ENCODE measurements at regions not wholly inside any gene's neighbourhood (a gene's known extent, or its start where the extent isn't known, plus 50 kb on each side); places are given as distances from the start of the nearest gene placed in this dataset.
"Not testable (repeated sequence)": the region's sequence is repeated elsewhere in the genome, so short reads cannot be mapped to it uniquely, and the experiment has no call there.

DNA sequence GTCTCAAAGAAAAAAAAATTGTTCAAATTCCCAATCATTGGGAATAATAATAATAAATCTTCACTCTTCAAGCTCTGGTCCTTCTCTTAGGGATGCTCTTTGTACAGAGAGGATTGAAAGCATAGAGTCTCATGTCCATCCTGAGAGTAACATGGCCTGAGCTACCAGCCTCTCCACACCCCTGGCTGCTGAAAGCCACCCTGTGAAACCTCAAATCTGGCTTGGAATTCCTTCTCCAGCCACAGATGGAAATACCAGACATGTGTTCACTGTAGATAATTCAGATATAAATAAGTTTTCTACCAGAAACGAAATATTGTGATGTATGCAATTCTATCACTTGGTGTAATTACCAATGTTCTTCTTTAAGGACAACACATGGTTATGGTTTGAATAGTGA is 140.6 kb downstream of the ARSF start:
- no peak overlapping the region for H3K4me3 Mint-ChIP-seq
- TF ChIP-seq, protein P1, sequence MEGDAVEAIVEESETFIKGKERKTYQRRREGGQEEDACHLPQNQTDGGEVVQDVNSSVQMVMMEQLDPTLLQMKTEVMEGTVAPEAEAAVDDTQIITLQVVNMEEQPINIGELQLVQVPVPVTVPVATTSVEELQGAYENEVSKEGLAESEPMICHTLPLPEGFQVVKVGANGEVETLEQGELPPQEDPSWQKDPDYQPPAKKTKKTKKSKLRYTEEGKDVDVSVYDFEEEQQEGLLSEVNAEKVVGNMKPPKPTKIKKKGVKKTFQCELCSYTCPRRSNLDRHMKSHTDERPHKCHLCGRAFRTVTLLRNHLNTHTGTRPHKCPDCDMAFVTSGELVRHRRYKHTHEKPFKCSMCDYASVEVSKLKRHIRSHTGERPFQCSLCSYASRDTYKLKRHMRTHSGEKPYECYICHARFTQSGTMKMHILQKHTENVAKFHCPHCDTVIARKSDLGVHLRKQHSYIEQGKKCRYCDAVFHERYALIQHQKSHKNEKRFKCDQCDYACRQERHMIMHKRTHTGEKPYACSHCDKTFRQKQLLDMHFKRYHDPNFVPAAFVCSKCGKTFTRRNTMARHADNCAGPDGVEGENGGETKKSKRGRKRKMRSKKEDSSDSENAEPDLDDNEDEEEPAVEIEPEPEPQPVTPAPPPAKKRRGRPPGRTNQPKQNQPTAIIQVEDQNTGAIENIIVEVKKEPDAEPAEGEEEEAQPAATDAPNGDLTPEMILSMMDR (IDR thresholded peaks at IDR 0.05; ENCODE audit: unreplicated experiment in 3 of 3) = no peak
- no peak overlapping the region for H3K27ac Mint-ChIP-seq
- H3K27me3 Mint-ChIP-seq (ENCODE audit: low read depth) = no peaks in the 10 kb centered on the region
- H3K4me1 Mint-ChIP-seq = peaks cover 9% of the 10 kb centered on the region
- H3K9me3 Mint-ChIP-seq = no peaks in the 10 kb centered on the region
- H3K36me3 Mint-ChIP-seq (ENCODE audit: low read depth) = peaks cover 3% of the 10 kb centered on the region

DNA sequence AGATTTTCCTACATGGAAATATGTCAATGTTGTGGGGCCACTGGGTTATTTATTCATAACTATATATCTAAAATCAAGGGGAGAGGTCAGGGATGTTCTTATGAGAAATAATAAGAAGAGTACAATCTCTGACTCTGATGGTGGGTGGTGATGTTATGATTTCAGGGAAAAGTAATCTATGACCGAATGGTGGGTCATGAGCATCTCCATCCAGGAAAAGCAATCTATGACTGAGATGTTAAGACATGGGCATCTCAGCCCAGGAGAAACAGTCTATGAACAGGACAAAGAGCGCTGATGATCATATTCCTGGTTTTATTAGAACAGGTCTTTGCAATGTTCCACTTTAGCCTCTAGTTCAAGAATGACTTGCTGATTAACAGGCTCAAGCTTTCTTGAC is 137.1 kb downstream of the ARSF start:
- Mint-ChIP-seq H3K27me3 (ENCODE audit: low read depth) (peaks cover 4% of the 10 kb centered on the region), H3K36me3 (ENCODE audit: low read depth) (peaks cover 3% of the 10 kb centered on the region), H3K4me1 (peaks cover 12% of the 10 kb centered on the region), H3K9me3 (no peaks in the 10 kb centered on the region), H3K4me3 (no peak overlapping the region), H3K27ac (no peak overlapping the region)
- TF ChIP-seq, protein P1 (IDR thresholded peaks at IDR 0.05; ENCODE audit: unreplicated experiment in 3 of 3) = no peak

DNA sequence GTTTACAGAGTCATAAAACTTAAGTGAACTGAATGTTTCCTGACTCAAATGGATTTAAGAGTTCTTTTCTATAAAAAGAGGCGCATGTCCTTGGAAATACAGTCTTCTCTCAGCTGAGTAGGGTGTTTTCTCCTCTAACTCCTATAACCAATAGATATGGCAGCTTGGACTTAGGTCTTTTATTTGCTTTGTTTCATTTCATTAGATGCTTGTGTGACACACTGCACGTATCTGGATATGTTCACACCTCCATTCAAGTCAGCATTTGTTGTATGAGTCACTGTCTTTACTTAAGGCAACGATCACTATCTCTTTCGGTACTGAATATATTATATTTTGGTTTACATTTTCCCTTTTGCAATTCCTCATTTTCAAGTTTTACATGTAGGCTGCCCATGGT is 136.6 kb downstream of the ARSF start:
- Mint-ChIP-seq H3K4me3 (no peak overlapping the region), H3K27ac (no peak overlapping the region), H3K9me3 (no peaks in the 10 kb centered on the region), H3K27me3 (ENCODE audit: low read depth) (peaks cover 4% of the 10 kb centered on the region), H3K4me1 (peaks cover 12% of the 10 kb centered on the region), H3K36me3 (ENCODE audit: low read depth) (peaks cover 3% of the 10 kb centered on the region)
- TF ChIP-seq, protein P1 (IDR thresholded peaks at IDR 0.05; ENCODE audit: unreplicated experiment in 3 of 3) = no peak

DNA sequence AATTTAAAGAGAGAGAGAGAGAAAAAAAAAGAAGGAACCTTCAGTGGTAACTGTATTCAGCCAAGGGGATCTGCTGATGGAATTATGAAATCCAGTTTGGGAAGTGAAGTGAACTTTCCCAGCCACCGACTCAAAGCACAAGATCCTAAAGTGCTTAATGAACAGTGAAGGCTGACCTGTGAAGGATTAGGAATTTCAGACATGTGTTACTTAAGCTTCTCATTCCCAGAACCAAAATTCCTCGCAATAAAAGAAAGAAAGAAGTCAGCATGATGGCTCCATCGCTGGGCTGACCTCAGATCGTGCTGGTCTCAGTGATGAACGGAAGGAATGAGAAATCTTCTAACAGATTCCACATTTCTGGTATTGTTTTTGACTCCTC is 135.2 kb downstream of the ARSF start:
- peaks cover 4% of the 10 kb centered on the region for H3K27me3 Mint-ChIP-seq (ENCODE audit: low read depth)
- no peak overlapping the region for H3K4me3 Mint-ChIP-seq
- peak overlapping the region in 2 of 3 experiments; percentile 29 to 59 for H3K27ac Mint-ChIP-seq
- no peaks in the 10 kb centered on the region for H3K9me3 Mint-ChIP-seq
- peaks cover 12% of the 10 kb centered on the region for H3K4me1 Mint-ChIP-seq
- no peaks in the 10 kb centered on the region for H3K36me3 Mint-ChIP-seq (ENCODE audit: low read depth)
- TF ChIP-seq, protein P1 (IDR thresholded peaks at IDR 0.05; ENCODE audit: unreplicated experiment in 3 of 3) = no peak

DNA sequence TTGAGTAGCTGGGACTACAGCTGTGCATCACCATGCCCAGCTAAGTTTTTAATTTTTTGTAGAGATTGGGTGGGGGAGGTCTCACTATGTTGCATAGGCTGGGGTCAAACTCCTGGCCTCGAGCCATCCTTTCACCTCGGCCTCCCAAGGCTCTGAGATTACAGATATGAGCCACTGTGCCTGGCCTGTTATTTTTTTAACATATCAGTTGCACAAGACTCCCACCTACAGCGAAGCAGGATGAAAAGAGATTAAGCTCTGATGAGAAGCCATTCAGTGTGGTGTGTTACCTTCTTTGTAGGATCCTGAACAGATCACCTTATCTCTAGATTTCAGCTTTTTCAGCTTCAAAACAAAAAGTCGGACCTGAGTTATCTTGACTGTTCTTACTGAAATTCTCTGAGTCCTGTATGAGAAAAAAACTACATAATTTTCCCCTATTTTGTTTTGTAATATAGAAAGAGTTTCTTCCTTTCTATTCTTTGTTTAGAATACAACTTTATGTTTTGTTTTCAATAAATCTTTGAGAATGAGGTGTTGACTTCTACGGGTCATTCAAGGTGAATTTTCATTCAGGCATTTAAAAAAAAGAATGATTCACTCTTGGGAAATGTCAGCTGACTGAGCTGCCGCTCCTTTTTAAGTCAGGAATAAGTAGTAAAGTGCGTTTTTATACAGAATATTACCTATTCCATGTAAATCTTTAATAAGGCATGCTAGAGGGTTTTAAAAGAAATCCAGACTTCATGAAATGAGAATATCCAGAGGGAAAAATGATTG is 134.6 kb downstream of the ARSF start:
- H3K4me1 Mint-ChIP-seq = peaks cover 12% of the 10 kb centered on the region
- no peaks in the 10 kb centered on the region for H3K9me3 Mint-ChIP-seq
- TF ChIP-seq, protein P1 (IDR thresholded peaks at IDR 0.05; ENCODE audit: unreplicated experiment in 3 of 3) = no peak
- peak overlapping the region in 1 of 3 experiments; percentile 59 for H3K27ac Mint-ChIP-seq
- no peaks in the 10 kb centered on the region for H3K36me3 Mint-ChIP-seq (ENCODE audit: low read depth)
- H3K4me3 Mint-ChIP-seq = no peak overlapping the region
- H3K27me3 Mint-ChIP-seq (ENCODE audit: low read depth) = peaks cover 4% of the 10 kb centered on the region

DNA sequence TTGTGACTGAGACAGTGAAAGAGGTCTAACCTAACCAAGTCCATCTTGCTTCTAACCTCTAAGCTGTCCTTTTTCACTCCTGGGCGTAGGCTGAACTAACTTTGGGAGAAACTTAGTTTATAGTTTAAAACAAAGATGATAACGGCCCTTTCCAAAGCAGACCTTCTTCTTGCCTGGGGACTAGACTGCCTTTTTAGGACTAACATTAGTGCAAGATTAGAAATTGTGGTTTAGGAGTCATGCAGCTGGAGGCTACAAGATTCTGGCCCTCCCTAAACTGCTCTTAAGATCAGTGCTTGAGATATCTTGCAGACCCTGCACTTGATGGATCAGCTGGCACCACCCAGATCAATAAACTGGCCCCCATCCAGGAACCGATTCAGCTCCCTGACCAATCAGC is 130.9 kb downstream of the ARSF start:
- Mint-ChIP-seq H3K27ac (peak overlapping the region in 2 of 3 experiments; percentile 59 to 77), H3K4me1 (peaks cover 12% of the 10 kb centered on the region)
- H3K4me3 Mint-ChIP-seq; H3K9me3 Mint-ChIP-seq; H3K27me3 Mint-ChIP-seq (ENCODE audit: low read depth); H3K36me3 Mint-ChIP-seq (ENCODE audit: low read depth): not testable (repeated sequence)

All from nephron (organoid).